Subcutaneous abdominal adipose tissue (tissue), 5 donors: ENCODE measurements at regions not wholly inside any gene's neighbourhood (a gene's known extent, or its start where the extent isn't known, plus 50 kb on each side); places are given as distances from the start of the nearest gene placed in this dataset.
"Not testable (repeated sequence)": the region's sequence is repeated elsewhere in the genome, so short reads cannot be mapped to it uniquely, and the experiment has no call there.

Experiments
- H3K27ac ChIP-seq: one replicate; pipeline ENCODE4 v1.7.0; 2013; ENCODE audit warnings: low read depth, mild to moderate bottlenecking, inconsistent platforms, low read length, moderate library complexity
- H3K27me3 ChIP-seq, 5 donors: one replicate each; pipeline ENCODE4 v1.7.0; 2013; ENCODE audit warnings: low read length in 5 of 5, inconsistent platforms in 1 of 5; ENCODE audit not compliant: control insufficient read depth in 5 of 5, insufficient read depth in 4 of 5
- H3K36me3 ChIP-seq, 5 donors: one replicate each; pipeline ENCODE4 v1.7.0; 2013; ENCODE audit warnings: low read length in 5 of 5; ENCODE audit not compliant: control insufficient read depth in 5 of 5, insufficient read depth in 5 of 5
- H3K4me1 ChIP-seq, 5 donors: one replicate each; pipeline ENCODE4 v1.7.0; 2013; ENCODE audit warnings: low read length in 5 of 5, mild to moderate bottlenecking in 3 of 5, moderate library complexity in 1 of 5; ENCODE audit not compliant: control insufficient read depth in 5 of 5, insufficient read depth in 5 of 5
- H3K4me3 ChIP-seq, 5 donors: one replicate each; pipeline ENCODE4 v1.7.0; 2013; ENCODE audit warnings: low read length in 5 of 5, low read depth in 1 of 5
- H3K9ac ChIP-seq, 5 donors: one replicate each; pipeline ENCODE4 v1.7.0; 2013; ENCODE audit warnings: low read length in 5 of 5, mild to moderate bottlenecking in 4 of 5, moderate library complexity in 3 of 5
- H3K9me3 ChIP-seq, 5 donors: one replicate each; pipeline ENCODE4 v1.7.0; 2013; ENCODE audit warnings: low read length in 5 of 5; ENCODE audit not compliant: control insufficient read depth in 5 of 5
- donor health status: healthy.
- donor health status: healthy.
- donor health status: healthy.
- donor health status: healthy.
- donor health status: healthy.

DNA sequence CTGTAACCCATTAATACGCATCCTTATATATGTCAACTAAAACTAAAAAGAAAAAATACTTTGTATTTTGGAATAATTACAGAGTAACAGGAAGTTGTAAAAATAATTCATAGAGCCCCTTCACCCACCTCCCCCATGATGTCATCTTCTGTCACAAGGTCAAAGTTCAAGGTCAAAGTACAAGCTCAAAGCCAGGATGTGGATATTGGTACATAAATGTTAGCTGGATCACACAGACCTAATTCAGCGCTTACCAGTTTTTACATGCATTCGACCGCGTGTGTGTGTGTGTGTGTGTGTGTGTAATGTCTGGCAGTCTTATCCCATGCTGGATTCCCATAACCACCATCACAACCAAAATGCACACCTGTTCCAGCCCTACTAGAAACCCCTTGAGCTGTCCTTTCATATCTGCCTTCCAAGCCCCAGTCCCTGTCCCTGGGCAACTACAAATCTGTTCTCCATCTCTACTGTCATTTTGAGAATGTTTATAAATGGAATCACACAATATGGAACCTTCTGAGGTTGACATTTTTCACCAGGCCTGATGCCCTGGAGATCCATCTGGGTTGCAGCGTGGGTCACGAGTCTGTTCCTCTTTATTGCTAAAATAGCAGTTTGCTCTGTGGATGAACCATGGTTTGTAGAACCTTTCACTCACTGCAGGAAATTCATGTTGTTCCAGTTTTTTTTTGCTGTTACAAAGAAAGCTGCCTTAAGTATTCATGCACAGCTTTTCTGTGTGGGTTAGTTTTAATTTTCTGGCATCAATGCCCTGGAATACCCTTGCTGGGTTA lies 153.6 kb upstream of the PITRM1 start:
- H3K4me3 ChIP-seq = no peak overlapping the region
- H3K9ac ChIP-seq = no peak overlapping the region
- no peaks in the 10 kb centered on the region for H3K9me3 ChIP-seq
- no peak overlapping the region for H3K27ac ChIP-seq
- no peaks in the 10 kb centered on the region for H3K27me3 ChIP-seq
- no peaks in the 10 kb centered on the region for H3K36me3 ChIP-seq
- peaks cover 0 to 13% (median 0%) of the 10 kb centered on the region in 5 donors for H3K4me1 ChIP-seq

- Histone ChIP-seq H3K27me3 (no peaks in the 10 kb centered on the region), H3K4me1 (peaks cover 0 to 13% (median 0%) of the 10 kb centered on the region in 5 donors), H3K27ac (no peak overlapping the region), H3K9ac (no peak overlapping the region), H3K4me3 (no peak overlapping the region), H3K9me3 (no peaks in the 10 kb centered on the region), H3K36me3 (no peaks in the 10 kb centered on the region)
Observed at GRCh38 chr10:3324612-3325038, 152.0 kb upstream of the PITRM1 start.

GRCh38 chr10:3323865-3324498 lies 151.4 kb upstream of the PITRM1 start:
- Histone ChIP-seq H3K27ac (no peak overlapping the region), H3K4me1 (peaks cover 0 to 13% (median 0%) of the 10 kb centered on the region in 5 donors), H3K9ac (no peak overlapping the region), H3K4me3 (no peak overlapping the region), H3K36me3 (no peaks in the 10 kb centered on the region), H3K9me3 (no peaks in the 10 kb centered on the region), H3K27me3 (no peaks in the 10 kb centered on the region)

DNA sequence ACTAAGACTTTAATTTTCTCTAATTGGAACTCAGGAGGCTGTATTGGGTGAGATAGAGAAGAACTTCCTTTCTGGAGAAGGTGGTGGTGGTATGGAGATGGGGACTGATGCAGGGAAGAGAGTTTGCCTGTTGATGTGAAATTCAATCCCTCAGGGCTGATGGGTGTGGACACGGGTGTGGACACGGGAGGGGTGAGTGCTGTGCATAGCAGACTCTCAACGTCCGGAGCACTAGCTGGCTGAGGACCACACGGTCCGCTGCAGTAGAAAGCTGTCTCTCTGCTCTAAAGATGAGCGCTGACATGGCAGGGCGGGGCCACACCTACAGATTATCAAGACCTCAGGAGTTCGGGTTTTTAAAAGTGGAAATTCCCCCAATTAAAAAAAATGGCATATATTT lies 148.5 kb upstream of the PITRM1 start:
- Histone ChIP-seq H3K4me1 (peaks cover 0 to 13% (median 2%) of the 10 kb centered on the region in 5 donors), H3K9ac (no peak overlapping the region), H3K27me3 (no peaks in the 10 kb centered on the region), H3K27ac (no peak overlapping the region), H3K9me3 (no peaks in the 10 kb centered on the region), H3K36me3 (no peaks in the 10 kb centered on the region), H3K4me3 (no peak overlapping the region)

GRCh38 chr10:3319811-3320226 lies 147.2 kb upstream of the PITRM1 start:
- Histone ChIP-seq H3K9ac (no peak overlapping the region), H3K9me3 (no peaks in the 10 kb centered on the region), H3K36me3 (no peaks in the 10 kb centered on the region), H3K27me3 (peaks cover 0 to 2% (median 0%) of the 10 kb centered on the region in 5 donors), H3K4me3 (no peak overlapping the region), H3K27ac (no peak overlapping the region), H3K4me1 (peaks cover 0 to 13% (median 2%) of the 10 kb centered on the region in 5 donors)

DNA sequence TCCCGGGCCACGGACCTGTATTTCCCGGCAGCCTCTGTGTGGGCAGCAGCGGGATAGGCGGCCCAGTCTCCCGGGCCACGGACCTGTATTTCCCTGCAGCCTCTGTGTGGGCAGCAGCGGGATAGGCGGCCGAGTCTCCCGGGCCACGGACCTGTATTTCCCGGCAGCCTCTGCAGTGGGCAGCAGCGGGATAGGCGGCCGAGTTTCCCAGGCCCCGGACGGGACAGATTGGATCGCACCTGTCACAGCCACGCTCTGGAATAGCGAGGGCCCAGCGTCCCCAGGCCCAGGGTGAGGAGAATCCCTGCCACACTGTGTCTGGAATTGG lies 145.9 kb upstream of the PITRM1 start:
- not testable (repeated sequence) for H3K4me3 ChIP-seq, H3K27me3 ChIP-seq, H3K36me3 ChIP-seq, H3K27ac ChIP-seq, H3K4me1 ChIP-seq, H3K9ac ChIP-seq, H3K9me3 ChIP-seq

- not testable (repeated sequence) for H3K4me3 ChIP-seq, H3K9me3 ChIP-seq, H3K27ac ChIP-seq
Observed at GRCh38 chr10:3317553-3318479, 145.2 kb upstream of the PITRM1 start.

DNA sequence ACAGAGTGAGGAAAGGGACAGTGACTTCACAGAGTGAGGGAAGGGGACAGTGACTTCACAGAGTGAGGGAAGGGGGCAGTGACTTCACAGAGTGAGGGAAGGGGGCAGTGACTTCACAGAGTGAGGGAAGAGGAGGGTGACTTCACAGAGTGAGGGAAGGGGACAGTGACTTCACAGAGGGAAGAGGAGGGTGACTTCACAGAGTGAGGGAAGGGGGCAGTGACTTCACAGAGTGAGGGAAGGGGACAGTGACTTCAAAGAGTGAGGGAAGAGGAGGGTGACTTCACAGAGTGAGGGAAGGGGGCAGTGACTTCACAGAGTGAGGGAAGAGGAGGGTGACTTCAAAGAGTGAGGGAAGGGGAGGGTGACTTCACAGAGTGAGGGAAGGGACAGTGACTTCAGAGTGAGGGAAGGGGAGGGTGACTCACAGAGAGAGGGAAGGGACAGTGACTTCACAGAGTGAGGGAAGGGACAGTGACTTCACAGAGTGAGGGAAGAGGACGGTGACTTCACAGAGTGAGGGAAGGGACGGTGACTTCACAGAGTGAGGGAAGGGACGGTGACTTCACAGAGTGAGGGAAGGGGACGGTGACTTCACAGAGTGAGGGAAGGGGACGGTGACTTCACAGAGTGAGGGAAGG lies 142.0 kb upstream of the PITRM1 start:
- H3K9me3 ChIP-seq, H3K27ac ChIP-seq, H3K4me1 ChIP-seq, H3K36me3 ChIP-seq, H3K9ac ChIP-seq, H3K4me3 ChIP-seq, H3K27me3 ChIP-seq: not testable (repeated sequence)

More at GRCh38 chr10:3317553-3318479, 145.2 kb upstream of the PITRM1 start:
- not testable (repeated sequence) for H3K36me3 ChIP-seq, H3K9ac ChIP-seq, H3K27me3 ChIP-seq, H3K4me1 ChIP-seq

- not testable (repeated sequence) for H3K4me3 ChIP-seq, H3K4me1 ChIP-seq, H3K27ac ChIP-seq, H3K9ac ChIP-seq, H3K36me3 ChIP-seq, H3K27me3 ChIP-seq, H3K9me3 ChIP-seq
Observed at GRCh38 chr10:3313784-3314444, 141.3 kb upstream of the PITRM1 start.
